Cardiac fibroblast (primary cell): ENCODE measurements at regions not wholly inside any gene's neighbourhood (a gene's known extent, or its start where the extent isn't known, plus 50 kb on each side); places are given as distances from the start of the nearest gene placed in this dataset.

Experiments
- DNase-seq, 2 donors: peaks; one replicate each; pipeline versions ENCODE4 v3.0.0 to v3.0.0-alpha.2; 2010; ENCODE audit warnings: low read depth in 2 of 2
- H3K4me3 ChIP-seq, 2 donors: replicated peaks in 1 of 2; 1 replicate in 1 of 2; 2 replicates in 1 of 2; pipeline ENCODE4 v1.5.1; 2011; ENCODE audit warnings: low read depth in 2 of 2, low read length in 2 of 2, mild to moderate bottlenecking in 2 of 2, moderate library complexity in 1 of 2
- CTCF ChIP-seq: IDR thresholded peaks from one replicate; pipeline ENCODE4 v1.5.1; 2011; ENCODE audit warnings: low read depth, mild to moderate bottlenecking, low read length, inconsistent platforms

- DNase-seq: no peak
- no peak for TF ChIP-seq CTCF
- H3K4me3 ChIP-seq: no peak overlapping the region
Measured at GRCh38 chr6:22621701-22622100, 52.3 kb downstream of the HDGFL1 start.

DNA sequence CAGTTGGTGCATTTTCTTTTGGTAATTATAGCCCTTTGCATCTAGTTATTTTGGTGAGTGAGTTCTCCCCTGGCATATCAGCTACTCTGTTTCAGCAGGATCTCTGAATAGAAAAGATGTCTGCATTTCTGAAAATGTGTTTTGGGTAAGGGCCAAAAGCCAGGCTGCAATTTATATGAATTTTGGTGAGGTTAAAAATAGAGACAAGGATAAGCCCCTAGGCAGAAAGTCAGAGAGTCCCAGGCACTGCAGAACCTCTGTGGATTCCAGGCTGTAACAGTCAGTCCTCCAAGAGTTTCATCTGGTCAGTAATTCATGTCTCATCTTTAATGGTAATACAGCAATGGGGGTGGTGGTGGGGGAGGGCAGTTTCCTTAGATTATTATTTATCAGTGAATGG is 53.0 kb downstream of the HDGFL1 start:
- no peak for TF ChIP-seq CTCF
- H3K4me3 ChIP-seq: no peak overlapping the region
- peak in 1 of 2 donors; percentile 4 for DNase-seq

DNA sequence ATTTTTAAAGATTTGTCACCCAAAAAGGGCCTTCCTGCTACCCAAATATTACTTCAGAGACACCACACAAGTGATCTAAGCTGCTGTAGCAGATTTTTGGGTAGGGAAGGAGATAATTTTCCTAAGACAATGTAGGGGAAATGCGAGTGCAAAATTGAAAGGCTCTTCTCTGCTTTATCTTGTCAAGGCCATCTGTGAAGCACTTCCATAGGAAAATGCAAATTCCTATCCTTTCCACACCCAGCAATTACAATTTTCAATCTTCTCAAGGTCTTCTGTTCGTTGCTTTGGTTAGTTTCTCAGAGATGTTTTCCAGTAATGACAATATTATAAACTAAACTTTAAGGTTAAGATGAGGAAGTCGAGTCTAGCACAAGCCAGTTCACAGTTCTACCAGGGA is 53.4 kb downstream of the HDGFL1 start:
- no peak overlapping the region for H3K4me3 ChIP-seq
- DNase-seq: no peak
- no peak for TF ChIP-seq CTCF

GRCh38 chr6:22627644-22628043 is 58.3 kb downstream of the HDGFL1 start:
- no peak overlapping the region for H3K4me3 ChIP-seq
- no peak for DNase-seq
- TF ChIP-seq CTCF: no peak

GRCh38 chr6:22631091-22631490 is 61.7 kb downstream of the HDGFL1 start:
- no peak for TF ChIP-seq CTCF
- H3K4me3 ChIP-seq: no peak overlapping the region
- DNase-seq: peak in 1 of 2 donors; percentile 6

GRCh38 chr6:22632581-22633145 is 63.3 kb downstream of the HDGFL1 start:
- H3K4me3 ChIP-seq: no peak overlapping the region
- DNase-seq: no peak
- no peak for TF ChIP-seq CTCF

DNA sequence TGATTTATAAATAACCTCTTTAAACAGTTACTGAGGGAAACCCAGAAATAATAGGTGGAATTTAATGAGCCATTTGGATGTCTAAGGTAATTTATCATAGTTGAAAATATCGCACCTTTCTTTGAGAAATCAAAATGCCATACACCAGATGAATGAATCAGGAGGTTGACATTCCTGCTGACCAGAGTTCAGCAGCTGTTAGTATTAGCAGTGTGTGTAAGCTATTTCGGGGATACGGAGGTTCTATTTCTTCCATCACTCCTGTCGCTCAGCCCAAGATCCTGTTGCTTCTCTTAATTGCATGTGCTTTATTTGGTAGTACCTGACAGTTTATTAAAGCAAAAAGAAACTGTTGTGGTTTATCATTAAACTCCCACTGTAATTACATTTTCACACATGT is 67.1 kb downstream of the HDGFL1 start:
- TF ChIP-seq CTCF: no peak
- H3K4me3 ChIP-seq: no peak overlapping the region
- DNase-seq: no peak
